ENCODE measurements at regions not wholly inside any gene's neighbourhood (a gene's known extent, or its start where the extent isn't known, plus 50 kb on each side); places are given as distances from the start of the nearest gene placed in this dataset.

DNA sequence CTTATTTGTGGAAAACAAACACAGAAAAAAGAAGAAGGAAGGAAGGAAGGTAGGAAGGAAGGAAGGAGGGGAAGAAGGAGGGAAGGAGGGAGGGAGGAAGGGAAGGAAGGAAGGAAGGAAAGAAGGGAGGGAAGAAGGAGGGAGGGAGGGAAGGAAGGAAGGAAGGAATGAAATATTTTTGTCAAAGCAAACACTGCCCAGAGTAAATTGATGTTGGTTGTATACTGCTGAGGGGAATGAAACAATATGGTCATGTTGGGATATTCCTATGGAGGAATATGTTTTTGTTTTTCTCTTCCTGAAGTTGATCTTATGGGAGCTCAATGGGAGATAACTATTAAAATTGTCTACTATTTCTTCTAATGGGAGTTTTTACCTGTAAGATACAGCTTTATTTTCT is 717.5 kb upstream of the LRFN5 start:
- TF ChIP-seq POLR2A (IDR thresholded peaks at IDR 0.05): no peak
- TF ChIP-seq, protein P1, sequence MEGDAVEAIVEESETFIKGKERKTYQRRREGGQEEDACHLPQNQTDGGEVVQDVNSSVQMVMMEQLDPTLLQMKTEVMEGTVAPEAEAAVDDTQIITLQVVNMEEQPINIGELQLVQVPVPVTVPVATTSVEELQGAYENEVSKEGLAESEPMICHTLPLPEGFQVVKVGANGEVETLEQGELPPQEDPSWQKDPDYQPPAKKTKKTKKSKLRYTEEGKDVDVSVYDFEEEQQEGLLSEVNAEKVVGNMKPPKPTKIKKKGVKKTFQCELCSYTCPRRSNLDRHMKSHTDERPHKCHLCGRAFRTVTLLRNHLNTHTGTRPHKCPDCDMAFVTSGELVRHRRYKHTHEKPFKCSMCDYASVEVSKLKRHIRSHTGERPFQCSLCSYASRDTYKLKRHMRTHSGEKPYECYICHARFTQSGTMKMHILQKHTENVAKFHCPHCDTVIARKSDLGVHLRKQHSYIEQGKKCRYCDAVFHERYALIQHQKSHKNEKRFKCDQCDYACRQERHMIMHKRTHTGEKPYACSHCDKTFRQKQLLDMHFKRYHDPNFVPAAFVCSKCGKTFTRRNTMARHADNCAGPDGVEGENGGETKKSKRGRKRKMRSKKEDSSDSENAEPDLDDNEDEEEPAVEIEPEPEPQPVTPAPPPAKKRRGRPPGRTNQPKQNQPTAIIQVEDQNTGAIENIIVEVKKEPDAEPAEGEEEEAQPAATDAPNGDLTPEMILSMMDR (IDR thresholded peaks at IDR 0.05): no peak
